ENCODE measurements at regions not wholly inside any gene's neighbourhood (a gene's known extent, or its start where the extent isn't known, plus 50 kb on each side); places are given as distances from the start of the nearest gene placed in this dataset.

DNA sequence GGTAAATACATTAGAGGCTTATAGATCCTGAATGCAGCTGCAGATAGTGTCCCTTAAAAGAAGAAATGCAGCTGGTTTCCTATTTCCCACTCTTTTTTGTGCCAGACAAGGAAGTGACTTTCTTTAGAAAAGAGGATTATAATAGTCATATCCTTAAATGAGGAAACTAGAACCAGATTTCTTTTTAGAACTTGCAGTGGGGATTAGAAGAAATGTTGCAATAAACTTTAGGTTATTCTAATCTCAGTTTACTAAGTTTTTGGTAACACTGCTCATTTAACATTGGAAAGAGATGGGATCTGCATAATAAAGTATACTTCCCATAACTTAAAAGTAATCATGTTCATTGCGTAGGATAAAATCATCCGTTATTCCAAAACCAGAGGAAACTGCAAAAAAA is 101.9 kb downstream of the SLIT2 start:
- DNase-seq (ENCODE audit: low read depth in 3 of 3): no peak

DNA sequence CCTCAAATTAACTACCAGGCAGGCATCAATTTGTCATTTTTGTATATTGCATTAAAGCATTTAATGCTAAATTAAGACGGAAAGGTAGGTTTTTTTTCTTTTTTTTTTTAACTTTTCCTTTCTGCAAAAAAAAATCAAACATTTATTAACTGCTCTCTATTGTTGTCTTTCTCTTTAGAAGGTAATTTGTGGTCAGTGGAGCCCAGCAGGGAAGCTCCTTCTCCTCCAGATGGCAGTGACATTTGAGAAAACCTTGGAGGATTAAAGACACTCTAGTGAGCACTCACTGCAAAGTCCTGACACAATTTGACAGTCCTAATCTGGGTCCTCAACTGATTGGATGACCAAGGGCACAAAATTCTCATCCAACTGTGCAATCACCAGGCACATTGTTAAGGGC is 102.4 kb downstream of the SLIT2 start:
- no peak for DNase-seq (ENCODE audit: low read depth in 3 of 3)

DNA sequence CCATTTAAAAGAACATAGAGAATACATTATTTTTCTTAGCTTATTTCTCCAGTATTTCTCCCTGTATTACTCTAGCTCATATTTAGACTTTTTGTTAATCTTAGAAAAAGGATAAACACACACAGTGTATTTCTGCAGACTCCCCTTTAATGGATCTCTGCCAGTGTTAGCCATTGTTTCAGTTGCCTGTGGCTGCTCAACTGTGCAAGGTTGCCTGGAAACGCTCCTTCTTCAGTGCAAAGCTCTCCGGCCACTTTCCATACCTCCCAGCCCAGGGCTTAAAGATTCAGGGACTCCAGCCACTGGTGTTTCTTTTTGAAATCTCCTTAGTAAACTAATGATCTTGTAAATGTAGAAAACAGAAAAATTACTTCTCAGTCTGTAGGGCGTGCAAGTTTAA is 104.9 kb downstream of the SLIT2 start:
- DNase-seq (ENCODE audit: low read depth in 3 of 3): no peak

DNA sequence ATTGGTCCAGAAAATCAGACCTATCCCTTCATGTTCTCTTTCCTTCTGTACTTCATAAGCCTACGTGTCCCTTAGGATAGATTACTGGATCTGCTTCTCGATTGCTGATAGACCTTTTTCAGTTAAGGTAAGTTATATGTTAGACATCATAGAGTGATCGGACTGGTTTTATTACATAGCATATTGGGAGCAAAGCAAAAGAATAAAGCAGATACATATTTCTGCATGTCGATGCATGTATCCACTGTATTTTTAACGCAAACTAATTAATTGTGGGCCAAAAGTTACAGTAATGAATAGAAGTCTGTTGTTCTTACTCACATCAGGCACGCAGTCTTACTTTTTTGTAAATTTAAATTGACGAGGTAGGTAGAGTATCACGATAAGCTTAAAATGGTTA is 106.4 kb downstream of the SLIT2 start:
- DNase-seq (ENCODE audit: low read depth in 3 of 3): no peak

DNA sequence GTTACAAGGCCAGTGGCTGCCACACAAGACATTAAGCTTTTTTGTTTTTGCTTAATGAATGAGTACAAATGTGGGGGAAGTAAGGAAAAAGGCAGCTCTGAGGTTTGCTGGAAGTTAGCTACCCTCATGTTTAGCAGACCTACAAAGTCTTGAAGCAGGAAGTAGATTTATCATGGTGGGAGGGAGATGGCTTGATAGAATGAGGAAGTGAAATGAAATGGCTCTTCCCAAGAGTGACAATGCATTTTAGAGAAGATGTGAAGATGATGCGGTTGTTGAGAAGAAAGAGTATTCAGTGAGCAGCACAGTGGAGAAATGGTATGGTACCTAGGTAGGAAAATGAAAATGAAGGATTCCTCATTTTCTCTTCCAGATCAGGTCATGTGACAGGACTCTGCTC is 108.0 kb downstream of the SLIT2 start:
- DNase-seq (ENCODE audit: low read depth in 3 of 3): no peak

DNA sequence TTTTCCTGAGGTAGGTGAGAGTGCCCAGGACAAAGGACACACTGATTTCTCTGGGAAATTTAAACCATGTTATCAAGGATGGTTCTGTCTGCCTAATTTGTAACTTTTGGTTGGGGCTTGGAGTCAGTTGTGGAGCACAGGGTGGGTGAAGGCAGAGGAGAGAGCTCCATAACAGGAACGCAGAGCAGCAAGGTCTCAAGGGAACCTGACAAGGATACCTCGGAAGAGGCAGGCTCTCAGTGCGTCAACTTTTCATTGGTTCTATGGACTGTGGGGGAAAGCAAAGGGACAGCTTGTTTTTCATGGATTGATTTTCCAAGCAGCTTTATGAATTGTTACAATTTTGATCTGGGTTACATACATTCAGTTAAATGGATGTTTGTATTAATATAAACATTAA is 110.4 kb downstream of the SLIT2 start:
- no peak for DNase-seq (ENCODE audit: low read depth in 3 of 3)

DNA sequence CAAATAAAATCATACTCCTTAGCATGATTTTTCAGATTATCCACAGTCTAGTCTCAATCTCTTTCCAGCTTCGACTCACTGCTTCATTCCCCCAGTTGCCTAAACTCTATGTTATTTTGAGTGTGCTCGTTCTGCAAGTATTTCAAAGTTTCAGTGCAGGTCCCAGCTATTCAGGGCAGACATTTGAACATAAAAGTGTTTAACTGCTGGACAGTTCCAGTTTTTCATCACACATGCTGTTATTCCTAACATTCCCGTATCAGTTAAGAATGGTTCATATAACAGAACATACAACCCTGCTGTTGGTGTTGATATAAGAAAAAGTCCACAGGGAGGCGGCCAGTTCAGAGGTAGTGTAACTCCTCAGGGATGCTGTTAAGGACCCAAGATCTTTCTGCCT is 113.3 kb downstream of the SLIT2 start:
- DNase-seq (ENCODE audit: low read depth in 3 of 3): no peak

DNA sequence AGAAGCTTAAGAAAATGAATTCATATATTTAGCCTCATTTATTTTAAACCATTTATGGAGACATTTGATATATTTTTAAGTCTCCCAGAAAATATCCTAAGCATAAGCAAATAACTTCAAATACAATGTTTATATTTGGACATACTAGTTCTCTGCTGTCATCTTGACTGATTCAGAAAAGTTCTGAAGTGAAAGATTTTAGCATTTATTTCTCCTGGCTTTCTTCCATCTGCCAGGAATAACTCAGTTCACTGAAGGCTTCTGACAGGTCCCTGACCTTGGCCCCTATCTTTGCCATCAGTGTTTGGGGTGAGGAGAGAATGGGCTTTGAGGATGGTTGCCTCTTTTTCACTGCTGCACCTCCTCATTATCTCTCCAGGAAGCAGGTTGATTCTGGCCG is 115.7 kb downstream of the SLIT2 start:
- no peak for DNase-seq (ENCODE audit: low read depth in 3 of 3)

DNA sequence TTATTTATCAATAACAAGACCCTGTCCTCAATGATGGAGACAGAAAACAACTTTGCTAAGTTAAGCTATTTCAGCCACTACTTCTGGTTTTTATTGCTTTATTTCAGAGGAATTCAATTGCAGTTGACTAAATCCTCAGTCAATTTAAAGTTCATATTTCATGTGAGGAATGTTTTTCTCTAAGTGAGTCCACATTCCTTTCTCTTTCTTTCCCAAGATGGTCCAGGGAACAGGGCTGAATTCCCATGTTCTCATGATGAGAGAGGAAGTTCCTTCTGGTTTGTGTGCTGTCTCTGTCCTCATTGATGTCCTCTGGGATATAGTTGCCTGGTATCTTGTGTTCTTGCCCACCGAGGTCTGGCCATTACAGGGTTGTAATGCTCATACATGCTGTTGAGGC is 117.2 kb downstream of the SLIT2 start:
- no peak for DNase-seq (ENCODE audit: low read depth in 3 of 3)

DNA sequence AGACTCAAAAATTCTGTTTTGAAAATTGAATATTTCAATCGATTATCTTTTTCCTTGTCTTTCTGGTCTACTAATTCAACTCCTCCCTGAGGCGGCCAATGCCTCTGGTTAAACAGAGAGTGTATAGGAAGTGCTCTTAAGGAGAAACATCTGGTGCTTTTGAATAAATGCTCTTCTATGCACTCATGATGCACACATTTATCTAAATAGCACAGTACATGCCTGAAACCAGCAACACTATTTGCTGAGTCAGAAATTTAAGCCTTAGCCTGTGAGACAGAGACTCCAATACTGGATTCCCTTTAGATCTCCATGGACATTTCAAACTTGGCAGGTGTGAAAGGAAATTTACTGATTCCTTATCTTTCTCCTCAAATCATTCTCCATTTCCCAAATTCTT is 118.6 kb downstream of the SLIT2 start:
- DNase-seq (ENCODE audit: low read depth in 3 of 3): no peak

DNA sequence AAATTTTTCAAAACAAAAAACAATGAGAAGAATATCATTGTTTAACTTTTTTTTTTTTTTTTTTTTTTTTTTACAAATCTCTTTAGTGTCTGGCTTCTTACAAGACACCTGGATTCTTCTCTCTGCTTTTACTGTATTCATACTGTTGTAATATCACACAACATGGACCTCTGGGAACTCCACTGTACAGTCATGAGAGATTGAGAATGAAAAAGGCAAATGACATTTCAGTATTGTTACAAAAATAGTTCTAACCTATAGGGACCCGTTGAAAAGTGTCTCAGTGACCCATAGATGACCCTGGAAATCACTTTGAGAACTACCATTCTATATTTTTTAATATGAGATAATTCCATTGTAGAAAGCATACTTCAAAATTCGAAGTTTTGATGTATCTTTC is 124.4 kb downstream of the SLIT2 start:
- no peak for DNase-seq (ENCODE audit: low read depth in 3 of 3)

DNA sequence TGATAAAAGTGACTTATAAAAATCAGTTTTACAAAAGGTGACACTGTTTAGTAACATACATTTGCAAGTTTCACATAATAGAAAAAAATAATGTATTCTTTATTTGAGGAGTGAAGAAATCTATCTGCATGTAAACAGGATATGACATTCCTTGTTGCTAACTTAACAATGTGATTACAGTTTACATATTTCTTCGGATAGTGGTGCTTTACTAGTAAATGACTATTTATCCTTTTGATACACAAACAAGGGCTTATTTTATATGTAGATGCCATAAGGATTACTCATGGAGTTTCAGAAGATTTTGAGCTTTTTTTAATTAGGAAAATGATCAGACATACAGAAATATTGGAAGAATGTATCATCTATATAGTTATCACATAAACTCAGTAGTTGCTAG is 126.5 kb downstream of the SLIT2 start:
- DNase-seq (ENCODE audit: low read depth in 3 of 3): no peak

DNA sequence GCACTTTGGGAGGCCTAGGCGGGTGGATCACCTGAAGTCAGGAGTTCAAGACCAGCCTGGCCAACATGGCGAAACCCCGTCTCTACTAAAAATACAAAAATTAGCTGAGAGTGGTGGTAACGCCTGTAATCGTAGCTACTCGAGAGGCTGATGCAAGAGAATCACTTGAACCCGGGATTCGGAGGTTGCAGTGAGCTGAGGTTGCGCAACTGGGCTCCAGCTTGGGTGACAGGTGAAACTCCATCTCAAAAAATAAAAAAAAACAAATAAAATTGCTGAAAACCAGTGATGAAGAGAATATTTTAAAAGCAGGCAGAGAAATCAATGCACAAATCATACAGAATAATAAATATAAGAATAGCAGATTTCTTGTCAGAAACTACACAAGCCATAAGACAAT is 129.3 kb downstream of the SLIT2 start:
- no peak for DNase-seq (ENCODE audit: low read depth in 3 of 3)

DNA sequence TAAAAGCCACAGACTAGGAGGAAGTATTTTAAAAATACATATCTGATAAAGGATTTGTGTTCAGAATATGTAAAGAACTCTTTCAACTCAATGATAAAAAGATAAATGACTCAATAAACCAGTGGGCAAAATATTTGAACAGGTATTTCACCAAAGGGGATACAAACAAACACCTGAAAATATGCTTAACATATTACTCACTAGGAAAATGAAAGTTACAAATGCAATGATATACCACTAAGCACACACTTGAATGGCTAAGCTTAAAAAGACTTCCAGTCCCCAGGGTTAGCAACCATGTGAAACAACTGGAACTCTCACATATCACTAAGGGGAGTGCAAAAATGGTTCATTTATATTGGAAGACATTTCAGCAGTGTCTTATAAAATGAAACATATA is 131.6 kb downstream of the SLIT2 start:
- DNase-seq (ENCODE audit: low read depth in 3 of 3): no peak

DNA sequence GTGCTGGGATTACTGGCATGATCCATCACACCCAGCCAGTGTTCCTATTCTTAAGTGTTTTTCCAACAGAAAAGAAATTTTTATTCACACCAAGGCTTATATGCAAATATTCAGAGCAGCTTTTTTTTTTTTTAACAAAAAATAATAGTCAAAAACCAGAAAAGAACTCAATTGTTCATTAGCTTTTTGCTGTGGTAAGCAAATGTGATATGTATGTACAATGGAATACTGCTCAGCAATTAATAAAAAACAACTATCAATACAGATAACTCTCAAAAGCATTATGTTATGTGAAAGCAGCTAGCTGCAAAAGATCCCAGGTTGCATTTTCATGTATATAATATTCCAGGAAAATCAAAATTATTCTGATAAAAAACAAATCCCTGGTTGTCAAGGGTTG is 132.3 kb downstream of the SLIT2 start:
- no peak for DNase-seq (ENCODE audit: low read depth in 3 of 3)

DNA sequence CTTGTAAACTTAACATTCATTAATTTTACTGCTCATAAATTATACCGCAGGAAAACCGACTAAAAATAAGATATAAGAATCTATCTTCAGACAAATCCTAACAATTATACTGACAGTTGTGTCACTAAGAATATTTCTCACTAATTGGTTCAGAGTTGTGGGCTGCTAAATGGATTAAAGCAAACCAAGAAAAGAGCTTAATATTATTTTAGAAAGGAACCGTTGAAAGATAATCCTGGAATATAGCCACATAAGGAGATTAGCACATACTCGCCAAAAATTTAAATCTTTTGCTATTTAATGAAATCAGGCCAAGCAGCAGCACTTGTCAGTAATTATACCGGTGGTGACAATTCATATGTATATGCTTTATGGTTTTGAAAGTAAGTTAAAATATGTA is 132.8 kb downstream of the SLIT2 start:
- DNase-seq (ENCODE audit: low read depth in 3 of 3): no peak

DNA sequence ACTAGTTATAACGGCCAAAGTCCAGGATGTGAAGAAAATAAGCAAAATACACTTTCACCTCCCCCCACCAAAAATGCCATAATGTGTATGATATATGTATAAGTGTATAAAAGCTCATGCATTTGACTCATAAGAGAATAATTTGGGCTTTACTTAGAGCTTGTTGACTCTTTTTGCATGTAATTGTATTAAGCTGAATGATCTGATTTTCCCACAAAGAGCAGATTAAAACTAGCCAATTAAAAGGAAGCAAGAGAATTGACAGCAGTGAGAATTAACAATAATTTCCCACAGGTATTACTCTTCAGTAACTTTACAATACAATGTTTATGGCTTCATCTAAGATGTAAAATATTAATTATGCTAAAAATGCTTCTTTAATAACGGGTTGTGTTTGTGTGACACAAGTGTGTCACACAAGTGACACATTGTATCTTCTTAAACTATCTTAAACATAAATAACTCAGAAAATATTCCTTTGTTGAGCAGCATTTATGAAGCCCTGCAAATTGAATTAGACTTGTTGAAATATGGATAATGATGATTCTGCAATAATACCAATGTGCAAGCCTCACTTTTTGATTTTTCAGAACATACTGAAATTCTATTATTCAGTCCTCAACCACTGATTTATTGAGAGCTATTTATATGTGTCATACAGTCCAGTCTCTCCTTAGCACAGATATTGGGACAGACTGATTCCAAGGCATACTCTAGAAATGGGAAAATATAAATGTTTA is 134.5 kb downstream of the SLIT2 start:
- no peak for DNase-seq (ENCODE audit: low read depth in 3 of 3)

DNA sequence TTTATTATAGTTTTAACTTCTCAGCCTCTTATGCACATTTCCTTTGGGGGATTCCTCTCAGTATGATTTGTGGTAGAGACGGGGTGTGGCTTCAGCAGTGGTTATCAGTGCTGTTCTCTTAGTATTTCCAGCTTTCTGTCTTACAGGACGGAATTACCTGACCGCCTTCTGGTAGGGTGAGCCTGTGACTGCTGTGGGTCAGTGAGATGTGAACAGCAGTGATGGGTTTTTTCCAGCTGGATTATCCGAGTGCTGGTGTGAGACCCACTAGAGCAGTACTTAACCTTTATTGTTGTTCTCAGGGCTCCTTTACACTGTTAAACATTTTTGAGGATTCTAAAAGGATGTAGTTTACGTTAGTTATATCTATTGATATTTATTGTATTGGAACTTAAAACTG is 135.2 kb downstream of the SLIT2 start:
- DNase-seq (ENCODE audit: low read depth in 3 of 3): no peak

DNA sequence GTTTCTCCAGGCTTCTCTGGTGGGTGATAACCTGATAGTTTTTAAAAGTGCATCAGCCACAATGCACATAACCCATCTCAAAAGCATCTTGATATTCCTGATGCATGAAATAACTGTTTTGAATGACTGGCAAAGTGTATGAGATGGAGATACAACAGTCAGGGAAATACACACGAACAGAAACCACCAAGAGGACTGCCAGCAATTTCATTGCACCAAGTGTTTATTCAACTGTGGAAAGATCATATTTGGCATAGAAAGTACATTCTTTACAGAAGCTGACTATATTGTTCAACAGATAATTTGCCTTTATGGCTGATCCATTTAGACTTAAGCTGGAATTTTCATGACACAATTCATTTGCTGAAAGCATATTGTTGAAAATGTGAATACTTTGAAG is 139.5 kb downstream of the SLIT2 start:
- DNase-seq (ENCODE audit: low read depth in 3 of 3): no peak

DNA sequence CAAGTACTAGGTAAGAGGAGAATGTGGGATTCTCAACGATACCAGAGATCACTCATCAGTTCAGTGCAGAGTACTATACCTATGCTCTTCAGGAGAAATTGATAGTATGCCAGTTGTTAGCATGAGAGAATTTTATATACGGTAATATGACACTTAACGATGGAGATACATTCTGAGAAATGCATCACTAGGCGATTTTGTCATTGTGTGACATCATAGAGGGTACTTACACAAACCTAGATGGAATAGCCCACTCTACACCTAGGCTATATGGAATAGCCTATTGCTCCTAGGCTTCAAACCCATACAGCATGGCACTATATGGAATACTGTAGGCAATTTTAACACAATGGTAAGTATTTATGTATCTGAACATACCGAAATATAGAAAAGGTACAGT is 140.2 kb downstream of the SLIT2 start:
- no peak for DNase-seq (ENCODE audit: low read depth in 3 of 3)

DNA sequence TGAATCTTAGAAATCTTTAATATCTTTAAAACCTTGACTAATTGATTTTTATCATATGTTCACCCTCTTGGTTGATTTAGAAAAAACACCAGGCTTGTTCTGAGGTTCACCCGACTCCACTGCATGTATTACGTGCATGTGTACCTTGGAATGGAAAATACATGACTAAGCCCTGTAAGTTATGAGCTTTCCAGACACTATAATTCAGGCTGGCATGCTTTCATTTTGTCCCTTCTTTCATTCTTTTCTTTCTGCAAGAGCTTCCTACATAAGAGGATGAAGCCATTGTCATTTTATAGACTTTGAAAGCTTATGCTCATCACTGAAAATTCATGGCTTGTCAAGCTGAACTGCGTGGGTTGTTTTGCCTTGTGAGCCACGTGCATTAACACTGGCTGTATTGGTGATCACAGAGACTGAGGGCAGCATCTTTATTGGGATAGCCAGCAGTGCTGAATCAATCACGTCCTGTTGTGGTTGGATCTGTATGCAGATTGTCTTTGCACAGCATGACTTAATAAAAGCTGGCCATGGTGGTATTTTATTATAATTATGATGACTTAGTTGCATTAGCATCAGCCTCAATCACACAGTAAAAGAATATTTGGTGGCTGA is 141.9 kb downstream of the SLIT2 start:
- DNase-seq (ENCODE audit: low read depth in 3 of 3): no peak

DNA sequence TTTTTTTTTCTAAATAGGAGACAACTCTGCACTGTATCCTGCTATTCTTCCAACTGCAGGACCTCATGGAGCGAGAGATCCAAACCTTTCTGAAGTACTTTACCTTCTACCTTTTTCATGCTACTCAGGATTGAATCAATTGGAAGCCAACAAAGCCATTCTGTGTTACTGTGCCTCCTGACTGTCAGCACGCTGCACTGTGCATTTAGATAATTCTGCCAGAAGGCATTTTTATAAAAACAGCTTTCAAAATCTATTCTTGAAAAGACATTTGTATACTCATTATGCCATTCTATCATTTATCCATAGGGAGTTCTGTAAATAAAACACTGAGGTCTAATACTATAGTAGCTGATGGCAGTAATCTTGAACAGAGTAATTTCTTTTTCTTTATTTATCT is 142.8 kb downstream of the SLIT2 start:
- DNase-seq (ENCODE audit: low read depth in 3 of 3): no peak

DNA sequence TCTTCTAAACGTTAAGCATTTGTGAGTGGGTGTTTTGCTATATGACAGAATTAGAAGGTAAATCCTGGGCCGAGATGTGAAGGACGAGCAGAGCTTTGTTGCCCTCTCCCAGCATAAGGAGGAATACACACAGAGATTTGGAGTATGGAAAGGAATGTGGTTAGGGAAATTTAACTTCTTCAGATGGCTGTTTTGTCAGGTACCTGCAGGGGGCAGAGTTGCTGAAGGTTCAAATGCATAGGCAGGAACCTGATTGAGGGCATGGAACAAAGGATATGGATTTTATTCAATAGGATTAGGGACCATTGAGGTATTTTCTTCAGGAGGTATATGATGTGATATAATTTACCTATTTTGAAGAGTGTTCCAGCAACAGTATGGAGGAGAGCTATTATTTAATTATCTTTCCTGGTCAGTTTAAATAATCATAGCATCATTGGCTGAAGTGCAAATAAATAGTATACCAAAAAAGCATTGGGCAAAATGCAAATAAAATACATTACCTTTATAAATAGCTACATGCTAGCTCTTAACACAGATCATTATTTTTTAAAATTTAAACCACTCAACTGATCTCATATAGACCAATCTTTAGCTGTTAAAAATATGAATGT is 143.6 kb downstream of the SLIT2 start:
- peak in 1 of 3 experiments; percentile 6 for DNase-seq (ENCODE audit: low read depth in 3 of 3)

DNA sequence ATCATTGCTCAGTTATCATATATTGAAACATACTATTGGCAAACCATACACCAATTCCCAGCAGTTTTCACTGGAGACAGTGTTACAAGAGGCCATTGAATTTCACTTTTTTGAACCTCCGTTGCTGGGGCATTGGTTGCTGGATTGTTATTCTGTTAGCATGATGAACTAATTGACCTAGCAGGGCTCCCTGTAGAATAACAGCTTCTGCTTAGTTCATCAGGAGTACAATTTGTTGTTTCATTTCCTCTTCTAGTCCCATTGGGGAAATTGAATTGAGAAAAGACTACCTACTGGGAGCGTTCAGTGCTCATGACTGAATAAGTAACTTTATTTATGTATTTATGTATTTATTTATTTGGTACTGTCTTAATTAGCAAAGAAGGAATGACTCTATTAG is 151.6 kb downstream of the SLIT2 start:
- no peak for DNase-seq (ENCODE audit: low read depth in 3 of 3)

Measured in stimulated activated CD4-positive, alpha-beta T cell treated with anti-CD3 and anti-CD28 coated beads, TNF-alpha, amount 100 ng/mL, for 24 hours (primary cell).